RKO (cell line): ENCODE measurements at regions not wholly inside any gene's neighbourhood (a gene's known extent, or its start where the extent isn't known, plus 50 kb on each side); places are given as distances from the start of the nearest gene placed in this dataset.
"Not testable (repeated sequence)": the region's sequence is repeated elsewhere in the genome, so short reads cannot be mapped to it uniquely, and the experiment has no call there.

Experiments
- DNase-seq: peaks from one replicate; pipeline ENCODE4 v3.0.0-alpha.2; 2016; ENCODE audit warnings: low spot score

DNA sequence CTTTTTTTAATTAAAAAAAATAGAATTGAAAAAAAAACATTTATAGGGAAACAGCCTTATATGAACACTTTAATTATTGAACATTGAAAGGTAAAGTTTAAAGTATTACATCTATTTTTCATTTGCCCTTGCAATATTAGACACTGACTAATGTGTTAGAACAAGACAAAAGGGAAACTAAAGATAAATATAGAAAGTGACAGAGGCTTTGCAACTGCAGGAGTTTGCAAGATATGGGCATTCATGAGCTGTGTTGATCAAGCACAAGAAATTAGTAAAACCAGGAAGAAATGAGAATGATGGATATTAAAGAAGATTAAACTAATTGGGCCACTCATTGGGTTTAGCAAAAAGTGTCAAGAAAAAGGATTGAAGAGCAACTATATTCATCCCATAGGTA is 1097.7 kb upstream of the CELF4 start:
- no peak for DNase-seq

DNA sequence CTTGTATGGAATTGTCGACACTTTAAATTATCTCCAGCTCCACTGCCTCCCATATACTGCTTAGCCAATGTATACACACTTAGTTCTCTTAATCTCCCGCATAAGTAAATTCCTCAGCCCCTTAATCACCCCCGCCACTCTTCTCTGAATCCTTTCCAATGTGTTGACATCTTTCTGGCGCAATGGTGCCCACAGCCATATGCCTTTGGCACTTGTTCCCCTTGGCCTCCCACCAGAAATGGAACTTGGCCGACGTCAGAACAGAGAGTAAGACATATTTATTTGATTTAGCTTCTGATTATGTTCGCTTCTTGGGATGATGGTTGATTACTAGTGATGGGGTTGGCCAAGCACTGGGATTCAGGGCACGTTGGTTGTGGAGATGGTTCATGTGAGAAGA is 1089.3 kb upstream of the CELF4 start:
- DNase-seq, result no peak

DNA sequence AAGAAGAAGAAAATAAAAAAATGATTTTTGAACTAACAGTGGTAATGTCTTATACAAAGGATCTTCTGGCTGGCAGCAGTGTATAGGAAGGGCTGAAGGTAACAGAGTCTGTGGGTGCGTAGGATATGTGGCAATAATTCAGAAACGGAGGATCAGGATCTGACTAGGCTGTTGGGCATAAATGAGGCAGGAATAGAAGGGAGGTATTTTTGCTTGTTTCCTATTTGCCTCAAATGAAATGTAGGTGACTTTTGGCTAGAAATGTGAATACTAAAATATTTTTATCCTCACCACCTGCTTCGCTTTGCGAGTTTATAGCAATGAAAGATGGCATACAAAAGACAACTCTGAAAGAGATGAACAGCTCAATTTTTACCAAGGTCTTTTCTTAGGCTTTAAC is 1086.1 kb upstream of the CELF4 start:
- DNase-seq, result no peak

DNA sequence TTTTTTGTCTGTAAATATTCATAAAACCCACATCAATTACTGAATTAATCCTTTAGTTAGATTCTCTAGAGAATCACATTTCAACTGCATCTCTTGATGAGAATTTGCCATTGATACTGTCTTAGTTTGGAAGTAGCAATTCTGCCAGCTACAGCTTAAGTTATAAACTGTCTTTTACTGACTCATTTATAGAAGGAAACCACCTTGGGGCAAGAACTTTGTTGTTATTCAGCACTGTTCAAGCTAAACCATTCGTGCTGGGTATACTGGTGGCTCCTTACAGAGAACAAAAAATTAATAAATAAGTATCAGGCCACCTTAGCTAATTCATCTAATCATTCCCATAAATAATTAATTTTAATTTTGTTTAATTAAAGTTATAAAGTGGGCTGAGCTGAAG is 1082.6 kb upstream of the CELF4 start:
- no peak for DNase-seq

DNA sequence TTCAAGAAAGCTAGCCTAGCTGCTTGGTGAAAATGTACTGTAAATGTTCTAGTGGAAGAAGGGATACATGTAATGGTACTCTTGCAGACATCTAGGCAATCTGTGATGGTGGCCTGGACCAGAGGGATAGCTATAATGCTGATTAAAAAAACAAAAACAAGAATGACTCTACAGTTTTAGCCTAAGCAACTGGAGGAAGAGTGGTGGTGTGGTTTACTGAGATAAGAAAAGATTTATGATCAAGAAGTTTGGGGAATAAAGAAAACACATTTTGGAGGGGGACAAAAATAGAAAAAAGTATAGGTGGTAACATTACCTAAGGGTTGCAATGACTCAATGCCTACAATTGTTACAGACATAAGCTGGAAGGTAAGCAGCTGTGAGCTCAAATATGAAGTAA is 1080.7 kb upstream of the CELF4 start:
- no peak for DNase-seq

DNA sequence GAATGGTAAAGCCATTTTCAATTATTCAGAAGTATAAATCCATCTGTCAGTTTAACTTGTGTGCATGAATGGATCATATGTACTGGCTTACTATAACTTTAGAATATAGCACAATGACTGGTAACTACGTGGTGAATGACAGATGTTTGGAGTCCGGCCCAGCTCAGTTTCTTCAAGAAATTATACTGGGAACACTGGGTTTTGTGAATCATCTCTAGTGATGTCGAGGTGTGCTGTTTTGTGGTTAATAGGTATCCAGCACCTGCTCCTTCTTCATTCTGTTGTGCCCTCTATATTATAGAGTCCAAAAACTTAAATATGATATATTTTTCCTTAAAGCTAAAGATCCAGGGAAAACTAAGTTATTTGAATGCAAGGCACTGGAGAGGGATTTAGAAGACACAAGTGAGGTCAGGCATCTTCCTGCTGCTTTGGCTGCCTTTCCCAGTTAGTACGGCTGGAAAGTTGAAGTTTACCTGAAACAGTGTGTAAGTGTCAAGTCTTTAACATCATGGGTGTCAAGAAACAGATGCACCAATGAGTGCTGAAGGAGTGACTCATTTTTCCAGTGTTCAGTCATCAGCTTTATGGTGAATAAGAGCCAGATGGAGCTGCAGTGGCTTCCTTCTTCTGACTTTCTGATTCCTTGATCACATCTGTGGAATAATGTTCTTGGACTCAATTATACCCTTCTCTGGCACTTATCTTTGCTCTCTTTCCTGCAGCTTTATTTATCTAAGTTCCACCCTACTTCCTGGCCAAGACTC is 1079.5 kb upstream of the CELF4 start:
- peak; percentile 34 for DNase-seq

DNA sequence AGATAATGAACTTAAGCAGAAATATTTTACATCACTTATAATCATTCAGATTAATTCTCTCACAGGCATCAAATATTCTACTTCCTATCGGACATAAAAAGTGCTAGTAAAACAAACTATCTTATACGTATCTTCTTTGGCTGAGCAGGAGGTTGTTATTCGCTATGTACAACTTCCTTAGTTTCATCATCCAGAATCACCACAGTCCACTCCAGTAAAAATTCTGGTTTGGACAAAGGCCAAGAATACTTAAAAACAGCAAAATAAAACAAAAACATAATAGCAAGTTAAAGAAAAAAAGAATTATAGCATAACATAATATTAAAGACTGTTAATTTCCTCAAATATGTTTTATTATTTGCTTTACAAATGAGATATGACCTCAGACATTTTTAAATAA is 1077.1 kb upstream of the CELF4 start:
- DNase-seq, result no peak

DNA sequence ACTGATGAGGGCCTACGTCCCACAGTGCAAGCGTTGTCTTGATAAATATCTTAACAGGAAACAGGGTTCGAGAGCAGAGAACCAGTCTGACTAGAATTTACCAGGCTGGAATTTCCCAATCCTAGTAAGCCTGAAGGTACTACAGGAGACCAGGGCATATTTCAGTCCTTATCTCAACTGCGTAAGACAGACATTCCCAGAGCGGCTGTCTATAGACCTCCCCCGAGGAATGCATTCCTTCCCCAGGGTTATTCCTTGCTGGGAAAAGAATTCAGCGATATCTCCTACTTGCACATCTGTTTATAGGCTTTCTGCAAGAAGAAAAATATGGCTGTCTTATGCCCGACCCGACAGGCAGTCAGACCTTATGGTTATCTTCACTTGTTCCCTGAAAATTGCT is 1074.1 kb upstream of the CELF4 start:
- not testable (repeated sequence) for DNase-seq

DNA sequence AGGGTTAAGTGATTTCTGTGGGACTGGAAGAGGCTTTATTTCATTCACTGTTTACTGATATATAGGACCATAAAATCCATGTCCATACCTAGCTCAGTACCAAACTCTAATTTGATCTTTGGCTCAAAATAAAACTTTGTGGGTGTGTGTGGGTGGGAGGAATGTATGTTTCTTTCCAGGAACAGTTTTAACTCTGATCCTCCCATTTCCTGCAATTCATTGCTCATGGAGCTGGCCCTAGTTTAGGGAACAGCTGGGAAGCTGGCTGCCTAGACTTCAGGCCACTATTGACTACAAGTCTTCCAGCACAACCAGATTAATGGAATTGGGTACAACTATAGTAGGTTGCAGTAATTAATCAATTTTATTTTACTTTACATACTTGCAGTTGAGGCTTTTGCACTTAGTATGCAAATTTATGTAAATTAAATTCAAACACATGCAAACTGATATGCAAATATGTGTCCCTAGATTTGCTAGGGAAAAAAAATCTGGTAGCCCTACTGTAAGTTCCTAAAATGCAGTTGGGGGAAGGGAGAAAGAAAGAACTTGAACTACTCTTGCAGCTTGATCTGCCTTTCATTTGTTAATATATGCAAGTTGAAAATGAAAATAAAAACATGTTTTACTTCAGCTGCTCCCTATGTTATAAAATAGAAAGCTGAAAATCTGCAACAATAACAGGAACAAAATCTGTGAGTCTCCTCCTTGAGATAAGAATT is 1070.3 kb upstream of the CELF4 start:
- DNase-seq, result no peak

DNA sequence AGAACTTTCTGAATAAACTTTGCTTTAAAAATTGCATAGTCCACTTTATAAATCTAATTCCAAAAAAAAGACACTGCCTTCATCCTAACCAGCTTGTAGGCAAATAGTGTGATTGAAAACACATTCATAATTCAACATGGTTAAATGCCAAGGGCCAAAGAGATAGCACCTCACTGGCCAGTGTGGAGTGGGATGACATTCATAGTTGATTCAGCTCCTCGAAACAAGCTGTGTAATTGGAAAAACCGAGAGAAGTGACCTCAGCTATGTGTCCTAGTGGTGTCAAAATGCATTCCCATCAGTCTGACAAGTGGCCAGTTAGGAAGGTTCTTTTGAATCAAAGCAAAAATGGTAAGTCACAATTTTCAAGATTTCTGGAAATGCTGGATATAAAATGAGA is 1068.5 kb upstream of the CELF4 start:
- DNase-seq, result no peak

DNA sequence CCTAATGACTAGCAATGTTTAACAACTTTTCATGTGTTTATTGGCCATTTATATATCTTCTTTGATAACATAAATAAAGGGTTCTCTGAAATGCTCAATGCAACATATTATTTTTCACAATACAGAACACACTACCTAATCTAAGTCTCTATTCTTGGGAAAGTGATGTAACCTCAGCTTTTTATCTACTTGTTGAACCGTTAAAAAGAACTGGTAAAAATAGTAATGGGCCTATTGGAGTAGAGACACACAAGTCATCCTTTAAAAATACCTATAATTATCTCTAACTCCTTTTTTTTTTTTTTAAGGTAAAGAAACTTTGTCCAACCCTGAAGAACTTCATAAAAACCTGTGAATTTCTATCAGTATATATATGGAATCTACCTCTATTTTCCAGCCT is 1067.7 kb upstream of the CELF4 start:
- no peak for DNase-seq

DNA sequence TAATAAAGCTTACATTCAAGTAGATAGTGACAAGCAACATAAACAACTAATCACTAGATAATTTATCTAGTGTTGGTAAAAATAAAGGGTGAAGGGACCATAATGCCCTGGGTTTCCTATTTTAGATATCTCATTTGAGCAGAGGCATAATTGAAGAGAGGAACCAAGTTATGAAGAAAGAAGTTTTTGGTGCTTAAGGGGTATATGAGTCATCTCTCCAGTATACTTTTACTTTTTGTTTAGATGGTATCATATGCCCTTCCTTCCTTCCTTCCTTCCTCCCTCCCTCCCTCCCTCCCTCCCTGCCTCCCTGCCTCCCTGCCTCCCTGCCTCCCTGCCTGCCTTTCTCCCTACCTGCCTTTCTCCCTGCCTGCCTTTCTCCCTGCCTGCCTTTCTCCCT is 1053.5 kb upstream of the CELF4 start:
- DNase-seq, result no peak

DNA sequence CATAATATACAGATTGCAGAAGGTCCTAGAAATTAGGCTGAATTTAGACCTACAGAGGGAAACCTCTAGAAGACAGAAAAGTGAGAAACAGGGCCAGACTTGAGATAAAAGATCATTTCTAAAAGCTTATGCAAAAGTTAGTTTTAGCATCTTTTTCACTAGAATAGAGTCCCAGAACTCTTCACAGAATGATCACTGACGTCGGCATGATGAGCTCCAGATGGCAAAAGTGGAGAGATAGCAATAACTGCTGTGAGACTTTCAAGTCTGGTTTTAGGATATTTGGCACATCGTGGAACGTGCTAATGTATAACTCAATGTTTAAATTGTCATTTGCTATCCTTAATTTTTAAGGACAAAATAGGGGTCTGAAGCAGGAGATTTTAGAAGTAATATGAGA is 1050.7 kb upstream of the CELF4 start:
- DNase-seq, result no peak

DNA sequence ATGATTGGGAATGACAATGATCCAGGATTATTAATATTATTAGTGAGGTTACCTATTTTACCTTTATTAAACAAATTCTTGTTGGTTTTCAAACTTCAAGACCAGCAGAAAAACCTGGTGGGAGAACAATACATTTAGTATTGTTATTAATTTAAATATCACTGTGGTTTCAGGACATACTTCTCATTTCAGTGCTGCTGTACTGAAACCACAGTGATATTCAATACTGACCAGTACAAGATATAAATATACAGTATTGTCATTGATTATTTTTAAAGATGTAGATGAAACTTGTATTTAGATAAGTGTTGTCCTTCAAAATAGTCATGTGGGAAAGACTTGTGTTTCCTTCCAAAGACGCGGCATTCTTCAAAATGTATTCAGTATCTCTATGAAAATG is 1047.3 kb upstream of the CELF4 start:
- DNase-seq, result no peak

DNA sequence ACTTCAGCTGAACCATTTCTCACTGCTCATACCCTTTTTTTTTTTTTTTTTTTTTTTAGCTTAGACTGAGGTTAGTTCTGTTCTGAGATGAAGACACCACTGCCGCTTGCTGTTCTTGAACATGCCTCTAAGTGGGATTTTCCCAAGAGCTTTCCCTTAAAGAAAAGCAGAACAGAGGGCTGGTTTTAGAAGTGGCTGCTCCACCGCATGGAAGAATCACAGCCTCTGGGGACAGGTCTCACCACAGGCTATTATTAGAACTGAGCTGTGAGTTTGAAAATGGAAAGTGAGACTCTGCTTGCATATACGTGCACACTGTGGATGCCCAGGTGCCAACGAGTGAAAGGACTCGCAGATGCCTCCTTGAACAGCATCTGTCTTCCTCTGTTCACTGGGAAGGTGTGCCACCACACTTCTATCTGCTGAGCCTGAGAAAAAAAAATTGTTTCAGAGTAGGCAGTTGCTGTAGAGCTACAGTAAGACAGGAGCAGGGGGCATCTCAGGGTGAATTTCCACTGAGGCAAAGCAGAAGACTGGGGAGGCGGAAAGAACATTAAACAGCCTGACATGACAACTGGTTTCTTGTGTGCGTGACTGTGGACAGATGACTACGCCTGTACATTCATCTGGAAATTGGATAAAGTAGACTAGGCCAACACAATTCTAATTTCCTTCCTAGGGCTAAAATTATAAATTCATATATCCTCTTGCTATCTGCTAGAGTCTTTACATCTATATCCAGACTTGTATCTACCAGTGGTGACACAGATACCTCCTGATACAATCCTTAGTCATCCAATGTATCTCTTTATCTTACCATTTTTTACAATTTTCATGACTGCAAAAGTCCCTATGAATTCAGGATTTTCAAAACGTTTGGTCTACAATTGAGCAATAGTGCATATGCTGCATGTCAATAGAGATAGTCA is 1045.7 kb upstream of the CELF4 start:
- DNase-seq, result no peak

DNA sequence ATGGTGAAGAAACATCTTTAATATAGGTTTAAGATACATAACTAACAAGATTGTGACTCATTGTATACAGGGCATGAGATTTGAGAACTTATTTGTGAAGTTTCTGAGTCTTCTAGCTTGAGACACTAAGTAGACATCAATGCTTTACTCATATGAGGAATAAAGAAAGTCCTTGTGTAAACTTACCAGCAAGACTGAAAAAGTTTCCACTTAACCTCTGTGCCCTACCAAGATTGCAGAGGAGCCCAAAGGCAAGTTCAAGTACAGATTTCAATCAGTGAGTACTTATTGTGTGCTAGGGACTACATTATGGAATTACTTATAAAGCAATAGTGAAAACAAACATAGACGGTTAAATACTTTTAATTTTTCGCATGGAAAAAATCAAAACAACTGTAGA is 1041.2 kb upstream of the CELF4 start:
- no peak for DNase-seq

DNA sequence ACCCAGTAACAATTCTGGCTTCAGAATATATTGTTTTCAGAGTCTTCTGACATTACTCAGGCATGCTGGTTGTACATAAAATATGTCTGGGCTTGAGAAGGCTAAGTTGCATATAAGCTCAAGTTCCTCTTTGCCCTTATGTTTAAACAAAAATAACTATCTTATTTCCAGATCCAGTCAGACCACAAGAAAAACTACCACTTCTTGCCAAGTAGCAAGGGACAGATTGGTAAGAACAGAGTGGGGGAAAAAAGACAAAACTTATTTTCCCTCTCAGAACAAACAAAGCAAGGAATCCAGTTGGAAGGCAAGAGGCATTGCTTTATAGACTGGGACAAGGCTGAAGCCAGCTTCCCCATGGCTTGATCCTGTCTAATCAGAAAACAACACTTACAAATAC is 1036.7 kb upstream of the CELF4 start:
- no peak for DNase-seq

DNA sequence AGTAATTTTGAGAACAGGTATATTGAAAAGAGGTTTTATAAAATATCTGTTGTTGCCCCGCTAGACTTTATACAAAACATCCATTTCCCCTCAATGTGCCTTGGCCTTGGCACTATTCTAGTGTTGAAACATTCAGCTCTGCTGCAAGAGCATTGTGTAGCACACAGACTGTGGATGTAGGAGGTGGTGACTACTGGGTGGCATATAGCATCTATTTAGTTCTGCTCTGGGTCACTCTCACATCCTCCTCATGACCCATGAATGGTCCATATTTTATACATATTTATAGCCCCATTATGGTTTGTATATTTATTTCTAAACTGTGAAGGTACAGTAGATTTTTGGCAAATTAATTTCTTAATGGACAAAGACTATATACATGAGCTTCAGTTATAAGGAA is 1022.0 kb upstream of the CELF4 start:
- no peak for DNase-seq

DNA sequence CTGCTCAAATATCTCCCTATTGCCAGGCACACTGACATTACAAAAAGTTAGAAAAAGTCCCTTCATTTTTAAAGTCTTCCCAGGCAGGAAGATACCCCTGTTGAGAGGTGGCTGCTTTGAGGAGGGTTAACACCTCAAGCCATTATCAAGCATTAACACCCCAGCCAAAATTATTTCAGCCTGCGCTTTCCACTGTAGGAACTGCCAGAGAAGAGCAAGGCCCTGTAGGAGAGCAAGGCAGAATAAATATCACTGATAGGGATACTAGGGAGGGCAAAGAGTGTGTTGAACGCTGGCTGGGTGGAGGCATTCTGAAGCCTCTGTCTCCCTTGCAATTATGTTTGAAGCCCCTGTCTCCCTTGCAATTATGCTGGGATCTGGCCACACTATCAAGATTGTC is 1020.7 kb upstream of the CELF4 start:
- no peak for DNase-seq

DNA sequence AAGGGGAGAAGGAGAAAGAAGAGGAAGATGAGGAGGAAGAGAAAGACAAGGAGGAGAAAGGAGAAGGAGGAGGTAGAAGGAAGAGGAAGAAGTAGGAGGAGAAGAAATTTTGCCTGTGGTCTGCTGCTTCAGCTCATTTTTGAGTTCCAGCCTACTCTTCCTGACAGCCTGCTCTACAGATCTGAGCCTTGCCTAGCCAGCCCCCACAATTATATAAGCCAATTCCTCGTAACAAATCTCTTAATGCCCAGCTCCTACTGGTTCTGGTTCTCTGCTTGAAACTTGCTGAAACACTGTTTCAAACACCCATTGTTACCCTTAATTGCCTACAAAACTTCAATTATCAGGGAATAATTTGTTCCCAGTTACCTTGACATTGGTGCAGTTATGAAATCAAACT is 1014.2 kb upstream of the CELF4 start:
- no peak for DNase-seq

DNA sequence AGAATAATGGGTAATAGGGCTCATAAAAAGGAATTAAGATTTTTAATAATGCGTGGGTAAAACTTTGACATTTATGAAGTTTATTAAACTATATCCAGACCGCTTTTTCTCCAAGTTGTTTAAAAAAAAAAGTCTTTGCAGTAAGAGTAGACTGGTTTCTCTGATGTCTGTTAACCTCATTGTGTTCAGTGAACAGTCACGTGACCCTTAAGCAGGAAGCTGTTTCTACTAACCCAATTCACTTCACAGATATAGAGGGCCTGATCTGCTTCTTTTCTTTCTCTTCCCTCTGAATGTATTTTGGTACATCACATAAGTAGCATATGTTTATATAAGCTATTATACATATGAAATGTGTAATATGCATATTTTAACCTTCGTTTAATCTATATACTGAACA is 1011.3 kb upstream of the CELF4 start:
- DNase-seq, result no peak

DNA sequence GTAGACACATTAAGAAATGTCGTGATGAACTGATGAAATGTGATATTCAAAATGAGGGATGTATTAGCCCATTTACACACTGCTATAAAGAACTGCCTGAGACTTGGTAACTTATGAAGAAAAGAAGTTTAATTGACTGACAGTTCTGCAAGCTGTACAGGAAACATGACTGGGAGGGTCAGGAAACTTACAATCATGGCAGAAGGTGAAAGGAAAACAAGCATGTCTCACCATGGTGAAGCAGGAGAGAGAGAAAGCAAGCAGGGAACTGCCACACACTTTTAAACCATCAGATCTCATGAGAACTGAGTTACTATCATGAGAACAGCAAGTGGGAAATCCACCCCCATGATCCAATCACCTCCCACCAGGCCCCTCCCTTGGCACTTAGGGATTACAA is 1010.8 kb upstream of the CELF4 start:
- no peak for DNase-seq

DNA sequence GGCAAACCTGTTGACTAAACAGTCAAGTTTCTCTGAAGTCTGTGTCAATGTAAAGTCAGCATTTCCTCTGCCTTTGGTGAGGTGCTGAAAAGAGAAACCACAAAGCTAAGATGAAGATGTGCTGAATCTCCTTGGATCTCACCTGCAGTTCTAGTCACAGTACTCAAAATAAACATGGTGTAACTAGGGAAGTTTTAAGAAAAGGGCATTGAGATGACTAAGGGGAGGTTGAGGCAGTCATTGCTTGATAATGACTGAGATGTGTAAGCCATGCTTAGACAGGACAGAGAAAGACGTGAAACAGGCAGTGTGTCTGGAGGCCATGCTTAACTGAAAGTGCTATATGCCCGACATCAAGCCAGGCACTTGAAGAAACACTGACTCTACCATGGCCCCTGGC is 1010.0 kb upstream of the CELF4 start:
- DNase-seq, result no peak
